ENCODE measurements at regions not wholly inside any gene's neighbourhood (a gene's known extent, or its start where the extent isn't known, plus 50 kb on each side); places are given as distances from the start of the nearest gene placed in this dataset.

- no peak for DNase-seq (ENCODE audit: low read depth)
Measured at GRCh38 chr4:146023334-146023967, 84.8 kb upstream of the ZNF827 start.

- no peak for DNase-seq (ENCODE audit: low read depth)
Measured at GRCh38 chr4:146022541-146022940, 83.9 kb upstream of the ZNF827 start.

DNA sequence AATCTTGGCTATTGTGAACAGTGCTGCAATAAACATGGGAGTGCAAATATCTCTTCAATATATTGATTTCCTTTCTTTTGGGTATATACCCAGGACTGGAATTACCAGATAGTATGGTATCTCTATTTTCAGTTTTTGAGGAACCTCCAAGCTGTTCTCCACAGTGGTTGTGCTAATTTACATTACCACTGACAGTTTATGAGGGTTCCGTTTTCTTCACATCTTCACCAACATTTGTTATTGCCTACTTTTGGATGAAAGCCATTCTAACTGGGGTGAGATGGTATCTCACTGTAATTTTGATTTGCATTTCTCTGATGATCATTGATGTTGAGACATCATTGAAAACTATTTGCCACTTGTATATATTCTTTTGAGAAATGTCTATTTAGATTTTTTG lies 79.6 kb upstream of the ZNF827 start:
- DNase-seq (ENCODE audit: low read depth) = no peak

GRCh38 chr4:146004730-146005129 lies 66.1 kb upstream of the ZNF827 start:
- DNase-seq (ENCODE audit: low read depth) = no peak

- no peak for DNase-seq (ENCODE audit: low read depth)
Measured at GRCh38 chr4:145988628-145989027, 50.0 kb upstream of the ZNF827 start.
